WTC11 (cell line): ENCODE measurements at regions not wholly inside any gene's neighbourhood (a gene's known extent, or its start where the extent isn't known, plus 50 kb on each side); places are given as distances from the start of the nearest gene placed in this dataset.

Experiments
- ATAC-seq: fragments of 200-7000 bp; cut with Tn5 transposase; 2 replicates; pipeline ENCODE4 v1.10.0; 2021; ENCODE audit warnings: mild to moderate bottlenecking, moderate library complexity
- CTCF ChIA-PET: fragments of 300-600 bp; sonication (Branson Sonifier 250); formaldehyde crosslinking; loops from one replicate; lab custom pipeline; 2021; ENCODE audit warnings: antibody characterized with exemption; lab: Charles Lee
- POLR2A ChIA-PET: fragments of 350-600 bp; sonication (Branson Sonifier 250); formaldehyde crosslinking; loops from one replicate; lab custom pipeline; 2021; ENCODE audit warnings: antibody characterized with exemption; lab: Charles Lee
- DNase-seq: peaks from one replicate; pipeline ENCODE4 v3.0.0; 2021; ENCODE audit warnings: low spot score
- H3K27ac Mint-ChIP-seq: 2 replicates; pipeline ENCODE4 v1.8.0; 2021; ENCODE audit warnings: mixed read lengths
- H3K27me3 Mint-ChIP-seq: 2 replicates; pipeline ENCODE4 v1.8.0; 2021; ENCODE audit warnings: low read depth, mild to moderate bottlenecking, moderate library complexity, mixed read lengths
- H3K36me3 Mint-ChIP-seq: 2 replicates; pipeline ENCODE4 v1.8.0; 2021; ENCODE audit warnings: mixed read lengths
- H3K4me1 Mint-ChIP-seq: 2 replicates; pipeline ENCODE4 v1.8.0; 2022; ENCODE audit warnings: mixed read lengths
- H3K4me3 Mint-ChIP-seq: 2 replicates; pipeline ENCODE4 v1.8.0; 2021; ENCODE audit warnings: mild to moderate bottlenecking, moderate library complexity, mixed read lengths
- H3K9me3 Mint-ChIP-seq: 2 replicates; pipeline ENCODE4 v1.8.0; 2021; ENCODE audit warnings: mixed read lengths
- CREB1 ChIP-seq: sonication (generic); formaldehyde crosslinking; IDR thresholded peaks from 2 replicates; pipeline ENCODE4 v1.8.0; 2023; ENCODE audit warnings: mild to moderate bottlenecking, missing genetic modification reagents
- FOXJ3 ChIP-seq: sonication (generic); formaldehyde crosslinking; IDR thresholded peaks from 2 replicates; pipeline ENCODE4 v1.9.0; 2021; ENCODE audit warnings: missing genetic modification reagents, mild to moderate bottlenecking, borderline replicate concordance
- FOXK1 ChIP-seq: sonication (generic); formaldehyde crosslinking; IDR thresholded peaks from 2 replicates; pipeline ENCODE4 v1.8.0; 2022; ENCODE audit warnings: mild to moderate bottlenecking, moderate library complexity, missing genetic modification reagents
- JUN ChIP-seq: sonication (generic); formaldehyde crosslinking; IDR thresholded peaks from 2 replicates; pipeline ENCODE4 v1.8.0; 2023; ENCODE audit warnings: mild to moderate bottlenecking, missing genetic modification reagents
- NFYB ChIP-seq: sonication (generic); formaldehyde crosslinking; conservative IDR thresholded peaks from 2 replicates; pipeline ENCODE4 v1.8.0; 2022; ENCODE audit warnings: low read depth, missing genetic modification reagents
- NR1H2 ChIP-seq: sonication (generic); formaldehyde crosslinking; IDR thresholded peaks from 2 replicates; pipeline ENCODE4 v1.9.0; 2021; ENCODE audit warnings: mild to moderate bottlenecking, moderate library complexity, missing genetic modification reagents
- OVOL2 ChIP-seq: fragments of 250-450 bp; sonication (Bioruptor Pico); IDR thresholded peaks from 2 replicates; pipeline ENCODE4 v1.9.0; 2021; ENCODE audit warnings: mild to moderate bottlenecking, borderline replicate concordance
- PRRX2 ChIP-seq: fragments of 250-450 bp; sonication (Bioruptor Pico); IDR thresholded peaks from 2 replicates; pipeline ENCODE4 v1.8.0; 2021; ENCODE audit warnings: mild to moderate bottlenecking
- TP53 ChIP-seq: sonication (generic); formaldehyde crosslinking; IDR thresholded peaks from 2 replicates; pipeline ENCODE4 v1.8.1; 2023; ENCODE audit warnings: mild to moderate bottlenecking, missing genetic modification reagents
- ZNF232 ChIP-seq: sonication (generic); formaldehyde crosslinking; IDR thresholded peaks from 2 replicates; pipeline ENCODE4 v1.8.0; 2022; ENCODE audit warnings: mild to moderate bottlenecking, missing genetic modification reagents
- ZNF317 ChIP-seq: sonication (generic); formaldehyde crosslinking; IDR thresholded peaks from 2 replicates; pipeline ENCODE4 v1.8.1; 2023; ENCODE audit warnings: low read depth, mild to moderate bottlenecking, moderate library complexity, missing genetic modification reagents, borderline replicate concordance
- TF ChIP-seq, protein P1 (sequence below): sonication (generic); formaldehyde crosslinking; IDR thresholded peaks from 2 replicates; pipeline ENCODE4 v1.8.0; 2022; ENCODE audit warnings: mild to moderate bottlenecking, missing genetic modification reagents
- TF ChIP-seq, protein P2 (sequence below): sonication (generic); formaldehyde crosslinking; IDR thresholded peaks from 2 replicates; pipeline ENCODE4 v1.8.1; 2023; ENCODE audit warnings: mild to moderate bottlenecking, missing genetic modification reagents, moderate library complexity
- TF ChIP-seq, protein P3 (sequence below): sonication (generic); formaldehyde crosslinking; IDR thresholded peaks from 2 replicates; pipeline ENCODE4 v1.8.1; 2022; ENCODE audit warnings: mild to moderate bottlenecking, moderate library complexity, missing genetic modification reagents
- TF ChIP-seq, protein P4 (sequence below): sonication (generic); formaldehyde crosslinking; IDR thresholded peaks from 2 replicates; pipeline ENCODE4 v1.8.1; 2022; ENCODE audit warnings: missing genetic modification reagents, borderline replicate concordance
- TF ChIP-seq, protein P5 (sequence below): sonication (generic); formaldehyde crosslinking; IDR thresholded peaks from 2 replicates; pipeline ENCODE4 v1.8.1; 2023; ENCODE audit warnings: mild to moderate bottlenecking, missing genetic modification reagents
- TF ChIP-seq, protein P6 (sequence below): sonication (generic); formaldehyde crosslinking; conservative IDR thresholded peaks from 2 replicates; pipeline ENCODE4 v1.8.1; 2022; ENCODE audit warnings: mild to moderate bottlenecking, missing genetic modification reagents
- TF ChIP-seq, protein P7 (sequence below): fragments of 250-450 bp; sonication (Bioruptor Pico); IDR thresholded peaks from 2 replicates; pipeline ENCODE4 v1.9.0; 2021; ENCODE audit warnings: moderate library complexity, mild to moderate bottlenecking, inconsistent platforms, borderline replicate concordance

DNA sequence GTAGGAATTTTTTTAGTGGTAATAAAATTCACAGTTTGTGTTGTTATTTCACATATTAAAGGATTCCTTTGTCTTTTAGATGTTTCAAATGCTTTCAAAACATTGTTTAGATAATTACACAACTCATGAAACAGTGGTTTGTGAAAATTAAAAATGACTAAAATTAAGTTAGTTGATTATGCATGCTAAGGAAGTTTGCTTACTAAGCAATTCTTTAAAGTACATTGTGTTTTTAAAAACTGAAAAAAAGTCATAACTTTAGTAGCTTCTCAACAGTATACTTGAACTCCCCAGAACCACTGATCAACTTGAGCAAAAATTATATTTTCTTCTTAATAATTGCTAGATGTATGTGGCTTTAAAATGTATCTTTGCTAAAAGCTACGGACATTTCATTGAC, 298.4 kb upstream of the MC4R start:
- Mint-ChIP-seq H3K4me1 (peaks cover 14% of the 10 kb centered on the region), H3K27me3 (no peaks in the 10 kb centered on the region), H3K36me3 (no peaks in the 10 kb centered on the region), H3K4me3 (no peak overlapping the region), H3K27ac (no peak overlapping the region), H3K9me3 (0 out of 2 replicates have a peak, but pooled peaks cover 3% of the 10 kb centered on the region)
- ChIA-PET POLR2A (no interaction called here), CTCF (no interaction called here)
- DNase-seq (no peak), ATAC-seq (no peak)
- no peak for TF ChIP-seq ZNF232 (CRISPR knock-in tag)
- no peak for TF ChIP-seq FOXJ3
- no peak for TF ChIP-seq CREB1 (CRISPR knock-in tag)
- no peak for TF ChIP-seq JUN (CRISPR knock-in tag)
- TF ChIP-seq TP53 = no peak
- TF ChIP-seq, protein P1, sequence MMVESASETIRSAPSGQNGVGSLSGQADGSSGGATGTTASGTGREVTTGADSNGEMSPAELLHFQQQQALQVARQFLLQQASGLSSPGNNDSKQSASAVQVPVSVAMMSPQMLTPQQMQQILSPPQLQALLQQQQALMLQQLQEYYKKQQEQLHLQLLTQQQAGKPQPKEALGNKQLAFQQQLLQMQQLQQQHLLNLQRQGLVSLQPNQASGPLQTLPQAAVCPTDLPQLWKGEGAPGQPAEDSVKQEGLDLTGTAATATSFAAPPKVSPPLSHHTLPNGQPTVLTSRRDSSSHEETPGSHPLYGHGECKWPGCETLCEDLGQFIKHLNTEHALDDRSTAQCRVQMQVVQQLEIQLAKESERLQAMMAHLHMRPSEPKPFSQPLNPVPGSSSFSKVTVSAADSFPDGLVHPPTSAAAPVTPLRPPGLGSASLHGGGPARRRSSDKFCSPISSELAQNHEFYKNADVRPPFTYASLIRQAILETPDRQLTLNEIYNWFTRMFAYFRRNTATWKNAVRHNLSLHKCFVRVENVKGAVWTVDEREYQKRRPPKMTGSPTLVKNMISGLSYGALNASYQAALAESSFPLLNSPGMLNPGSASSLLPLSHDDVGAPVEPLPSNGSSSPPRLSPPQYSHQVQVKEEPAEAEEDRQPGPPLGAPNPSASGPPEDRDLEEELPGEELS (CRISPR knock-in tag) = no peak
- TF ChIP-seq, protein P2, sequence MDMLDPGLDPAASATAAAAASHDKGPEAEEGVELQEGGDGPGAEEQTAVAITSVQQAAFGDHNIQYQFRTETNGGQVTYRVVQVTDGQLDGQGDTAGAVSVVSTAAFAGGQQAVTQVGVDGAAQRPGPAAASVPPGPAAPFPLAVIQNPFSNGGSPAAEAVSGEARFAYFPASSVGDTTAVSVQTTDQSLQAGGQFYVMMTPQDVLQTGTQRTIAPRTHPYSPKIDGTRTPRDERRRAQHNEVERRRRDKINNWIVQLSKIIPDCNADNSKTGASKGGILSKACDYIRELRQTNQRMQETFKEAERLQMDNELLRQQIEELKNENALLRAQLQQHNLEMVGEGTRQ (CRISPR knock-in tag) = no peak
- TF ChIP-seq, protein P3, sequence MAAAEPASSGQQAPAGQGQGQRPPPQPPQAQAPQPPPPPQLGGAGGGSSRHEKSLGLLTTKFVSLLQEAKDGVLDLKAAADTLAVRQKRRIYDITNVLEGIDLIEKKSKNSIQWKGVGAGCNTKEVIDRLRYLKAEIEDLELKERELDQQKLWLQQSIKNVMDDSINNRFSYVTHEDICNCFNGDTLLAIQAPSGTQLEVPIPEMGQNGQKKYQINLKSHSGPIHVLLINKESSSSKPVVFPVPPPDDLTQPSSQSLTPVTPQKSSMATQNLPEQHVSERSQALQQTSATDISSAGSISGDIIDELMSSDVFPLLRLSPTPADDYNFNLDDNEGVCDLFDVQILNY (CRISPR knock-in tag) = no peak
- no peak for TF ChIP-seq ZNF317 (CRISPR knock-in tag)
- TF ChIP-seq, protein P4, sequence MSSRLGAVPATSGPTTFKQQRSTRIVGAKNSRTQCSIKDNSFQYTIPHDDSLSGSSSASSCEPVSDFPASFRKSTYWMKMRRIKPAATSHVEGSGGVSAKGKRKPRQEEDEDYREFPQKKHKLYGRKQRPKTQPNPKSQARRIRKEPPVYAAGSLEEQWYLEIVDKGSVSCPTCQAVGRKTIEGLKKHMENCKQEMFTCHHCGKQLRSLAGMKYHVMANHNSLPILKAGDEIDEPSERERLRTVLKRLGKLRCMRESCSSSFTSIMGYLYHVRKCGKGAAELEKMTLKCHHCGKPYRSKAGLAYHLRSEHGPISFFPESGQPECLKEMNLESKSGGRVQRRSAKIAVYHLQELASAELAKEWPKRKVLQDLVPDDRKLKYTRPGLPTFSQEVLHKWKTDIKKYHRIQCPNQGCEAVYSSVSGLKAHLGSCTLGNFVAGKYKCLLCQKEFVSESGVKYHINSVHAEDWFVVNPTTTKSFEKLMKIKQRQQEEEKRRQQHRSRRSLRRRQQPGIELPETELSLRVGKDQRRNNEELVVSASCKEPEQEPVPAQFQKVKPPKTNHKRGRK = no peak
- TF ChIP-seq NR1H2 (CRISPR knock-in tag) = no peak
- TF ChIP-seq, protein P5, sequence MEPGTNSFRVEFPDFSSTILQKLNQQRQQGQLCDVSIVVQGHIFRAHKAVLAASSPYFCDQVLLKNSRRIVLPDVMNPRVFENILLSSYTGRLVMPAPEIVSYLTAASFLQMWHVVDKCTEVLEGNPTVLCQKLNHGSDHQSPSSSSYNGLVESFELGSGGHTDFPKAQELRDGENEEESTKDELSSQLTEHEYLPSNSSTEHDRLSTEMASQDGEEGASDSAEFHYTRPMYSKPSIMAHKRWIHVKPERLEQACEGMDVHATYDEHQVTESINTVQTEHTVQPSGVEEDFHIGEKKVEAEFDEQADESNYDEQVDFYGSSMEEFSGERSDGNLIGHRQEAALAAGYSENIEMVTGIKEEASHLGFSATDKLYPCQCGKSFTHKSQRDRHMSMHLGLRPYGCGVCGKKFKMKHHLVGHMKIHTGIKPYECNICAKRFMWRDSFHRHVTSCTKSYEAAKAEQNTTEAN = no peak

DNA sequence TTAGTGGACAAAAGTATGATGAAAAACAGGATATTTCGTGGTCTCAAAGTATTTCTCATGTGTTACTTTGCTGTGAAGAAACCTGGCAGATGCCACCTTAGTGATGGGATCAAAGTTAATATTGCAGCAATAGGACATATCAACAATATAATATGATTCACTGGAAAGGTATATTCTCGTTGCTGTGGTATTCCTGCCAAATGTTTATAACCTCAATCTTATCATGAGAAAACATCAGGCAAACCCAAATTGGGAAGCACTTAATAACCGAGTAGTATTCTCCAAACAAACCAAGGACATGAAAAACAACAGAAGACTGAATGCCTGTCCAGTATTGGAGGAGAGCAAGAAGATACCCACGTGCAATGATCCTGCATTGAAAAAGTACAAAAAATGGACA, 302.6 kb upstream of the MC4R start:
- POLR2A ChIA-PET = no interaction called here
- DNase-seq = no peak
- no peaks in the 10 kb centered on the region for H3K27me3 Mint-ChIP-seq
- H3K4me1 Mint-ChIP-seq = peaks cover 6% of the 10 kb centered on the region
- CTCF ChIA-PET = no interaction called here
- no peak for ATAC-seq
- TF ChIP-seq, protein P6, sequence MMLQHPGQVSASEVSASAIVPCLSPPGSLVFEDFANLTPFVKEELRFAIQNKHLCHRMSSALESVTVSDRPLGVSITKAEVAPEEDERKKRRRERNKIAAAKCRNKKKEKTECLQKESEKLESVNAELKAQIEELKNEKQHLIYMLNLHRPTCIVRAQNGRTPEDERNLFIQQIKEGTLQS = no peak
- no peak for TF ChIP-seq OVOL2 (CRISPR knock-in tag)
- no peak overlapping the region for H3K4me3 Mint-ChIP-seq
- H3K36me3 Mint-ChIP-seq = no peaks in the 10 kb centered on the region
- 0 out of 2 replicates have a peak, but pooled peaks cover 3% of the 10 kb centered on the region for H3K9me3 Mint-ChIP-seq
- H3K27ac Mint-ChIP-seq = no peak overlapping the region

DNA sequence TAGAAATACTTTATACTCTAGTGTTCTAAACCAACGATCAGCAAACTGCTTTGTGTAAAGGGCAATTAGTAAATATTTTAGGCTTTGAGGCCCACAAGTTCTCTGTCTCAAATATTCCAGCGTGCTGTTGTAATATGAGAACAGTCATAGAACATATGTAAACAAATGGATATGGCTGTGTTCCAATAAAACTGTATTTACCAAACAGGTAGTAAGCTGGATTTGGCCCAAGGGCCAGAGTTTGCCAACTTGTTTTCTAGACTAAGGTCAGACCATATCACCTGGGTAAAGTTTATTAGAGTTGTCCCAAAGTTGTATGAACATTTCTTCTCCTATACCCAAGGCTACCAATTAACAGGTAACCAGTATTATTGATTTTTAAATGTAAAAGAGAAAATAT, 303.2 kb upstream of the MC4R start:
- Mint-ChIP-seq H3K9me3 (0 out of 2 replicates have a peak, but pooled peaks cover under 1% of the 10 kb centered on the region), H3K4me3 (no peak overlapping the region), H3K36me3 (no peaks in the 10 kb centered on the region), H3K4me1 (peaks cover under 1% of the 10 kb centered on the region), H3K27me3 (no peaks in the 10 kb centered on the region), H3K27ac (no peak overlapping the region)
- DNase-seq (no peak), ATAC-seq (no peak)
- TF ChIP-seq, protein P7, sequence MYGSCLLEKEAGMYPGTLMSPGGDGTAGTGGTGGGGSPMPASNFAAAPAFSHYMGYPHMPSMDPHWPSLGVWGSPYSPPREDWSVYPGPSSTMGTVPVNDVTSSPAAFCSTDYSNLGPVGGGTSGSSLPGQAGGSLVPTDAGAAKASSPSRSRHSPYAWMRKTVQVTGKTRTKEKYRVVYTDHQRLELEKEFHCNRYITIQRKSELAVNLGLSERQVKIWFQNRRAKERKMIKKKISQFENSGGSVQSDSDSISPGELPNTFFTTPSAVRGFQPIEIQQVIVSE (CRISPR knock-in tag) = no peak
- no peak for TF ChIP-seq NFYB
- no peak for TF ChIP-seq PRRX2 (CRISPR knock-in tag)
- TF ChIP-seq FOXK1 (CRISPR knock-in tag) = no peak
- POLR2A ChIA-PET = no interaction called here
- CTCF ChIA-PET = no interaction called here
